ENCODE measurements at regions not wholly inside any gene's neighbourhood (a gene's known extent, or its start where the extent isn't known, plus 50 kb on each side); places are given as distances from the start of the nearest gene placed in this dataset.

GRCh38 chr4:107276052-107276451 is 239.9 kb upstream of the DKK2 start:
- FAIRE-seq (no peak), DNase-seq (ENCODE audit: low read depth, low spot score) (no peak)
- Histone ChIP-seq H3K9me1 (replicated peaks; ENCODE audit: control insufficient read depth, extremely low read depth, insufficient read depth, low read length) (no peaks in the 10 kb centered on the region), H3K4me1 (ENCODE audit: control insufficient read depth, extremely low read depth, insufficient read depth, low read length) (peaks cover 13% of the 10 kb centered on the region), H4K20me1 (replicated peaks; ENCODE audit: control insufficient read depth, extremely low read depth, insufficient read depth, low read length) (no peaks in the 10 kb centered on the region), H3K4me3 (replicated peaks in 1 of 3; ENCODE audit: insufficient read depth in 1 of 3, low read depth in 1 of 3, low read length in 3 of 3) (no peak overlapping the region), H3K27me3 (ENCODE audit: control insufficient read depth in 2 of 2, insufficient read depth in 2 of 2, low read length in 2 of 2) (no peaks in the 10 kb centered on the region), H3K27ac (ENCODE audit: insufficient read depth, low read depth, low read length) (no peak overlapping the region), H2AFZ (ENCODE audit: low read depth, low read length) (no peak overlapping the region), H3K9me3 (replicated peaks; ENCODE audit: control insufficient read depth, insufficient read depth, low read length) (no peaks in the 10 kb centered on the region), H3K4me2 (ENCODE audit: insufficient read depth, low read length) (no peak overlapping the region), H3K9ac (replicated peaks; ENCODE audit: extremely low read depth, insufficient read depth, low read length) (no peak overlapping the region), H3K79me2 (ENCODE audit: control insufficient read depth, insufficient read depth, low read length) (no peaks in the 10 kb centered on the region), H3K36me3 (ENCODE audit: control insufficient read depth in 2 of 2, extremely low read depth in 1 of 2, insufficient read depth in 2 of 2, low read length in 2 of 2) (no peaks in the 10 kb centered on the region)
- no peak for TF ChIP-seq MYC (IDR thresholded peaks at IDR 0.05; ENCODE audit: low read depth, low read length)
- no peak for TF ChIP-seq JUN (IDR thresholded peaks at IDR 0.05; ENCODE audit: borderline replicate concordance, insufficient read depth, insufficient read length, low read depth)
- TF ChIP-seq POLR2A (IDR thresholded peaks at IDR 0.05; ENCODE audit: low read depth, low read length), result no peak
- TF ChIP-seq, protein P1, sequence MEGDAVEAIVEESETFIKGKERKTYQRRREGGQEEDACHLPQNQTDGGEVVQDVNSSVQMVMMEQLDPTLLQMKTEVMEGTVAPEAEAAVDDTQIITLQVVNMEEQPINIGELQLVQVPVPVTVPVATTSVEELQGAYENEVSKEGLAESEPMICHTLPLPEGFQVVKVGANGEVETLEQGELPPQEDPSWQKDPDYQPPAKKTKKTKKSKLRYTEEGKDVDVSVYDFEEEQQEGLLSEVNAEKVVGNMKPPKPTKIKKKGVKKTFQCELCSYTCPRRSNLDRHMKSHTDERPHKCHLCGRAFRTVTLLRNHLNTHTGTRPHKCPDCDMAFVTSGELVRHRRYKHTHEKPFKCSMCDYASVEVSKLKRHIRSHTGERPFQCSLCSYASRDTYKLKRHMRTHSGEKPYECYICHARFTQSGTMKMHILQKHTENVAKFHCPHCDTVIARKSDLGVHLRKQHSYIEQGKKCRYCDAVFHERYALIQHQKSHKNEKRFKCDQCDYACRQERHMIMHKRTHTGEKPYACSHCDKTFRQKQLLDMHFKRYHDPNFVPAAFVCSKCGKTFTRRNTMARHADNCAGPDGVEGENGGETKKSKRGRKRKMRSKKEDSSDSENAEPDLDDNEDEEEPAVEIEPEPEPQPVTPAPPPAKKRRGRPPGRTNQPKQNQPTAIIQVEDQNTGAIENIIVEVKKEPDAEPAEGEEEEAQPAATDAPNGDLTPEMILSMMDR (IDR thresholded peaks at IDR 0.05; ENCODE audit: extremely low read depth in 1 of 2, insufficient read depth in 1 of 2, low read depth in 1 of 2, low read length in 2 of 2), result no peak
- no peak for TF ChIP-seq POLR2AphosphoS5 (IDR thresholded peaks at IDR 0.05; ENCODE audit: insufficient read depth, low read depth, low read length)
- no peak for TF ChIP-seq GATA2 (IDR thresholded peaks at IDR 0.05; ENCODE audit: insufficient read depth, insufficient read length, low read depth, low read length)
- no peak for TF ChIP-seq MAX (IDR thresholded peaks at IDR 0.05; ENCODE audit: insufficient read depth, insufficient read length)
- TF ChIP-seq EZH2 (IDR thresholded peaks at IDR 0.05; ENCODE audit: borderline replicate concordance, low read depth, low read length, severe bottlenecking), result no peak
- no peak for TF ChIP-seq FOS (IDR thresholded peaks at IDR 0.05; ENCODE audit: borderline replicate concordance, insufficient read depth, low read length)
- ChIA-PET POLR2A (no interaction called here), CTCF (interaction anchor here (0.7 to 1.3 kb wide), 2 partner anchors 12 to 174 kb away, joined by 3 read pairs; no protein-coding TSS in a partner anchor)
- intact Hi-C loops (cut with micrococcal nuclease) (loop anchor here (10.0 kb wide), 1 partner anchor 459 kb away; no protein-coding TSS in a partner anchor), dilution Hi-C loops (cut with MboI; ENCODE audit: extremely low pct_ligation_motif_present, low sequenced_read_pairs) (no loop called here)
- BruUV-seq (replicated peaks), result no TSS peak
